NCI-H446 (cell line): ENCODE measurements at regions not wholly inside any gene's neighbourhood (a gene's known extent, or its start where the extent isn't known, plus 50 kb on each side); places are given as distances from the start of the nearest gene placed in this dataset.
"Not testable (repeated sequence)": the region's sequence is repeated elsewhere in the genome, so short reads cannot be mapped to it uniquely, and the experiment has no call there.

ENCODE experiments used
- DNase-seq, 2 experiments: peaks; one replicate each; lab custom pipeline; 2025; lab: John Stamatoyannopoulos, UW

- DNase-seq, result no peak
Measured at GRCh38 chr16:62392698-62393097, 356.5 kb upstream of the CDH8 start.

- no peak for DNase-seq
Measured at GRCh38 chr16:62391940-62392339, 355.7 kb upstream of the CDH8 start.

GRCh38 chr16:62391134-62391533 lies 354.9 kb upstream of the CDH8 start:
- DNase-seq, result no peak

- no peak for DNase-seq
Measured at GRCh38 chr16:62390214-62390613, 354.0 kb upstream of the CDH8 start.

- DNase-seq, result no peak
Measured at GRCh38 chr16:62386411-62386810, 350.2 kb upstream of the CDH8 start.

GRCh38 chr16:62383941-62384340 lies 347.7 kb upstream of the CDH8 start:
- DNase-seq, result no peak

GRCh38 chr16:62370445-62370844 lies 334.2 kb upstream of the CDH8 start:
- DNase-seq, result no peak

GRCh38 chr16:62363501-62363900 lies 327.3 kb upstream of the CDH8 start:
- DNase-seq, result peak in 1 of 2 experiments; percentile 54

- DNase-seq, result no peak
Measured at GRCh38 chr16:62353355-62353754, 317.1 kb upstream of the CDH8 start.

- DNase-seq, result no peak
Measured at GRCh38 chr16:62342216-62342615, 306.0 kb upstream of the CDH8 start.

- no peak for DNase-seq
Measured at GRCh38 chr16:62335356-62335755, 299.1 kb upstream of the CDH8 start.

- DNase-seq, result no peak
Measured at GRCh38 chr16:62321606-62322005, 285.4 kb upstream of the CDH8 start.

GRCh38 chr16:62298600-62298999 lies 262.4 kb upstream of the CDH8 start:
- no peak for DNase-seq

GRCh38 chr16:62294213-62294972 lies 258.2 kb upstream of the CDH8 start:
- DNase-seq, result no peak

GRCh38 chr16:62288990-62289629 lies 252.9 kb upstream of the CDH8 start:
- no peak for DNase-seq

GRCh38 chr16:62280506-62280905 lies 244.3 kb upstream of the CDH8 start:
- DNase-seq, result no peak

GRCh38 chr16:62277942-62278341 lies 241.7 kb upstream of the CDH8 start:
- DNase-seq, result no peak

- no peak for DNase-seq
Measured at GRCh38 chr16:62276637-62277036, 240.4 kb upstream of the CDH8 start.

GRCh38 chr16:62272035-62272434 lies 235.8 kb upstream of the CDH8 start:
- DNase-seq, result no peak

- no peak for DNase-seq
Measured at GRCh38 chr16:62261760-62262159, 225.5 kb upstream of the CDH8 start.

- DNase-seq, result not testable (repeated sequence)
Measured at GRCh38 chr16:62258931-62259435, 222.7 kb upstream of the CDH8 start.

GRCh38 chr16:62256406-62256805 lies 220.2 kb upstream of the CDH8 start:
- DNase-seq, result no peak

- no peak for DNase-seq
Measured at GRCh38 chr16:62254847-62255246, 218.6 kb upstream of the CDH8 start.

- DNase-seq, result no peak
Measured at GRCh38 chr16:62254372-62254771, 218.1 kb upstream of the CDH8 start.
